ENCODE measurements at regions not wholly inside any gene's neighbourhood (a gene's known extent, or its start where the extent isn't known, plus 50 kb on each side); places are given as distances from the start of the nearest gene placed in this dataset.

DNA sequence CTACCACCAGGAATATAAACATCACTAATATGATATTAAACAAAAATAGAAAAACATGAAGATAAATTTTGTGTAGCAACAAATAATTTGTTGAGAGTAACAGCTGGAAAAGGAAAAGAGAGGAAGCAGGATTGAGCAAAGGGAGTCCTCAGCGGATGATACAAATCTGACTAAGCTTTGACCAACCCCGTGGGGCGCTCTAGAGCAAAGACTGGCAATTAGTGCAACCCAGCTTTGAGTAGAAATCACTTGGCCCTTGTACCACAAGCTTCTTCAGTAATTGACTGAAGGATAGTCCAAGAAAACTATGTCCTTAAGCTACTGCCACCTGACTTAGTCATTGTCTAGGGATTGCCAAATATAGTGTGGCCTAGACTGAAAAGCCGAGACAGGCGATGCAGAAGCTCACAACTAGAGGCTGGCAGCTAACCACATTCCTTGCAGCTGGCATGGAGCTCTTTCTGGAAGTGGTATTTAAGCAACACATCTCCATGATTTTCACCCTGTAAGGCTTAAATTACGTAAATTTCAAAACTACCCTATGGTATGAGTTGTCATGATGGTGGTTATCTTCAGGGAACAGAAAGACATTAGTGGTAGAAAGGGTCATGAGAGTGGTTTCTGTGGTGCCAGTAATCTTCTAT, 396.0 kb downstream of the PDGFC start:
- Mint-ChIP-seq H3K4me1 (no peaks in the 10 kb centered on the region), H3K9me3 (peaks cover 0 to 14% (median 5%) of the 10 kb centered on the region in 7 donors), H3K27ac (no peak overlapping the region), H3K36me3 (no peaks in the 10 kb centered on the region), H3K27me3 (no peaks in the 10 kb centered on the region), H3K4me3 (peak overlapping the region in 1 of 4 donors; percentile 32)
- ATAC-seq (ENCODE audit: low read depth in 2 of 2) (no peak), DNase-seq (no peak)
- Histone ChIP-seq H3K4me1 (ENCODE audit: control insufficient read depth, insufficient read depth, low read length, poor library complexity, severe bottlenecking) (no peaks in the 10 kb centered on the region), H3K4me3 (ENCODE audit: low read depth, low read length) (no peak overlapping the region), H3K27me3 (ENCODE audit: control insufficient read depth, insufficient read depth, low read length) (no peaks in the 10 kb centered on the region), H3K27ac (ENCODE audit: insufficient read depth, low read length, poor library complexity, severe bottlenecking) (no peak overlapping the region), H3K9me3 (ENCODE audit: control insufficient read depth in 2 of 2, low read length in 2 of 2) (no peaks in the 10 kb centered on the region), H3K36me3 (ENCODE audit: control insufficient read depth, insufficient read depth, low read length) (no peaks in the 10 kb centered on the region)

DNA sequence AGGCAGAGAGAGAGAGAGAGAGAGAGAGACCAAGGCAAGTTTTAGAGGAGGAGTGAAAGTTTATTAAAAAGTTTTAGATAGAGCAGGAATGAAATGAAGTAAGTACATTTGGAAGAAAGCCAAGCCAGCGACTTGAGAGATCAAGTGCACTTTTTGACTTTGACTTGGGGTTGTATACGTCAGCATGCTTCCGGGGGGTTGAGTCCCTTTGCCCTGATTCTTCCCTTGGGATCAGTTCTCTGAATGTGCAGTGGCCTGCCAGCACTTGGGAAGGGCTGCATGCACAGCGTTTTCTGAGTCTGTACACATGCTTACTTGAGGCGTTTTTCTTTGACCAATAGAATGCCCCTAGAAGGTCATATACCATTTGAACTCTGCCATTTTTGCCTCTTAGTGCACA, 400.5 kb downstream of the PDGFC start:
- H3K27ac ChIP-seq (ENCODE audit: insufficient read depth, low read length, poor library complexity, severe bottlenecking): no peak overlapping the region
- ATAC-seq (ENCODE audit: low read depth in 2 of 2) (no peak), DNase-seq (no peak)
- H3K9me3 ChIP-seq (ENCODE audit: control insufficient read depth in 2 of 2, low read length in 2 of 2): no peaks in the 10 kb centered on the region
- Mint-ChIP-seq H3K27ac (no peak overlapping the region), H3K9me3 (peaks cover 0 to 18% (median 8%) of the 10 kb centered on the region in 7 donors), H3K27me3 (no peaks in the 10 kb centered on the region), H3K4me1 (no peaks in the 10 kb centered on the region), H3K36me3 (no peaks in the 10 kb centered on the region), H3K4me3 (no peak overlapping the region)
- no peaks in the 10 kb centered on the region for H3K27me3 ChIP-seq (ENCODE audit: control insufficient read depth, insufficient read depth, low read length)
- H3K4me1 ChIP-seq (ENCODE audit: control insufficient read depth, insufficient read depth, low read length, poor library complexity, severe bottlenecking): no peaks in the 10 kb centered on the region
- no peak overlapping the region for H3K4me3 ChIP-seq (ENCODE audit: low read depth, low read length)
- H3K36me3 ChIP-seq (ENCODE audit: control insufficient read depth, insufficient read depth, low read length): no peaks in the 10 kb centered on the region

DNA sequence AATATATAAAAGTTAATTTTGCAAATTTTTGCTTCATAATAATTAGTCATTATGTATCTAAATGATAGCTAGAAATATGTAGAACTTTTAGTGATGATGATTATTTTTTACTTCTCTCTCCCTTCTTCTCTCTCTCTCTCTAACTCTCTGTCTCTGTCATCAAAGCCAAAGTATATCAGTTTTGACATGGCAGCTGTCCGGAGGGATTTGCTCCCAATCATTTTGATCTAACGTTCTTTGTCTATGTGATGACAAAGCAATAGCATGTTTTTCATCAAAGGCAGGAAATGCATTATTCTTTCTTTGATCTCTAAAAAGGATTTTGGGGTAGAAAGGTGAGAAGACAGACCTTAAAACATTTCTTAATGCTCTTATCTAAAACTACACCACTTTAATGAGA, 402.1 kb downstream of the PDGFC start:
- no peak overlapping the region for H3K4me3 Mint-ChIP-seq
- no peaks in the 10 kb centered on the region for H3K36me3 Mint-ChIP-seq
- H3K4me1 ChIP-seq (ENCODE audit: control insufficient read depth, insufficient read depth, low read length, poor library complexity, severe bottlenecking): no peaks in the 10 kb centered on the region
- peaks cover 0 to 18% (median 8%) of the 10 kb centered on the region in 7 donors for H3K9me3 Mint-ChIP-seq
- H3K27ac ChIP-seq (ENCODE audit: insufficient read depth, low read length, poor library complexity, severe bottlenecking): no peak overlapping the region
- H3K27me3 ChIP-seq (ENCODE audit: control insufficient read depth, insufficient read depth, low read length): no peaks in the 10 kb centered on the region
- no peaks in the 10 kb centered on the region for H3K4me1 Mint-ChIP-seq
- H3K27ac Mint-ChIP-seq: no peak overlapping the region
- DNase-seq: no peak
- no peak for ATAC-seq (ENCODE audit: low read depth in 2 of 2)
- no peaks in the 10 kb centered on the region for H3K36me3 ChIP-seq (ENCODE audit: control insufficient read depth, insufficient read depth, low read length)
- H3K4me3 ChIP-seq (ENCODE audit: low read depth, low read length): no peak overlapping the region
- no peaks in the 10 kb centered on the region for H3K27me3 Mint-ChIP-seq
- H3K9me3 ChIP-seq (ENCODE audit: control insufficient read depth in 2 of 2, low read length in 2 of 2): no peaks in the 10 kb centered on the region

DNA sequence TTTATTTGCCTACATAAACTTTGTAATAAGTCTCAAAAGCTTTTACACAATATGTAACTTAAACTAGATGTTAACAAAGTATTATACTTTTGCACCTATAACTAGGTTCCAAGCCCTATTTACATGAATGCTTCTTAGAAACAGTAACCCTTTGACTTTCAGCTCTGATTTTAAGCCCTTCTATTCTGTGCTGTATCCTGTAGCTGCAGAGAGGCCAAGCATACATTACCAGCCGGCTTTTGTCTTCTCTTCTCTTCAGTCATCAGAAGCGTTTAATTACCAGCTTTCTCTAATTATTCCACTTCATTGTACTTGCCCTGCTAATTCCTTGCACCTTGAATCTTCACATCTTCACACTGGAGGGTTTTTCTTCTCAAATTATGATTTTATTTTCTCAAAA, 403.1 kb downstream of the PDGFC start:
- ATAC-seq (ENCODE audit: low read depth in 2 of 2): no peak

DNA sequence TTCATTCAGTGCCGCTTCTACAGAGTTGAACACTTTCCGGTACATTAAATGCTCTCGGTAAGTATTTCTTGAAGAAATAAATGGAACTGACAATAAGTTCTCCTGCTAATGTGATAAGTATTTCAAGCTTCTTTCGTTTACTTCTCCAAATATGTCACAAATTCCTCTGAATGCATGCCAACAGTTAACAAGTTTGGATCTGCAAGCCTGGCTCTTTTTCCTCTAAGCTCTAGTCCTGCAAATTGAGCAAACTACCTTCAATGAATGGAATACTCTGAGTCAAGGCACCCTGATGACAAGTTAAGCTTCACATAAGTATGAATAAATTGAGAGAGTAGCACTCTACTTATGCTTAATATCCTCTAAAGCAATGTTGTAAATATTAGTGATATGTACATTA, 403.6 kb downstream of the PDGFC start:
- Histone ChIP-seq H3K4me1 (ENCODE audit: control insufficient read depth, insufficient read depth, low read length, poor library complexity, severe bottlenecking) (no peaks in the 10 kb centered on the region), H3K27me3 (ENCODE audit: control insufficient read depth, insufficient read depth, low read length) (no peaks in the 10 kb centered on the region), H3K4me3 (ENCODE audit: low read depth, low read length) (no peak overlapping the region), H3K36me3 (ENCODE audit: control insufficient read depth, insufficient read depth, low read length) (no peaks in the 10 kb centered on the region), H3K9me3 (ENCODE audit: control insufficient read depth in 2 of 2, low read length in 2 of 2) (no peaks in the 10 kb centered on the region), H3K27ac (ENCODE audit: insufficient read depth, low read length, poor library complexity, severe bottlenecking) (no peak overlapping the region)
- Mint-ChIP-seq H3K9me3 (peaks cover 0 to 15% (median 8%) of the 10 kb centered on the region in 7 donors), H3K36me3 (no peaks in the 10 kb centered on the region), H3K4me3 (no peak overlapping the region), H3K27me3 (no peaks in the 10 kb centered on the region), H3K27ac (no peak overlapping the region), H3K4me1 (no peaks in the 10 kb centered on the region)
- ATAC-seq (ENCODE audit: low read depth in 2 of 2) (no peak), DNase-seq (no peak)

More for the DNA sequence above, 403.1 kb downstream of the PDGFC start:
- Mint-ChIP-seq H3K27ac (no peak overlapping the region), H3K27me3 (no peaks in the 10 kb centered on the region), H3K36me3 (no peaks in the 10 kb centered on the region), H3K4me3 (no peak overlapping the region), H3K4me1 (no peaks in the 10 kb centered on the region), H3K9me3 (peaks cover 0 to 15% (median 8%) of the 10 kb centered on the region in 7 donors)
- Histone ChIP-seq H3K27me3 (ENCODE audit: control insufficient read depth, insufficient read depth, low read length) (no peaks in the 10 kb centered on the region), H3K4me1 (ENCODE audit: control insufficient read depth, insufficient read depth, low read length, poor library complexity, severe bottlenecking) (no peaks in the 10 kb centered on the region), H3K4me3 (ENCODE audit: low read depth, low read length) (no peak overlapping the region), H3K36me3 (ENCODE audit: control insufficient read depth, insufficient read depth, low read length) (no peaks in the 10 kb centered on the region), H3K9me3 (ENCODE audit: control insufficient read depth in 2 of 2, low read length in 2 of 2) (no peaks in the 10 kb centered on the region), H3K27ac (ENCODE audit: insufficient read depth, low read length, poor library complexity, severe bottlenecking) (no peak overlapping the region)
- no peak for DNase-seq

DNA sequence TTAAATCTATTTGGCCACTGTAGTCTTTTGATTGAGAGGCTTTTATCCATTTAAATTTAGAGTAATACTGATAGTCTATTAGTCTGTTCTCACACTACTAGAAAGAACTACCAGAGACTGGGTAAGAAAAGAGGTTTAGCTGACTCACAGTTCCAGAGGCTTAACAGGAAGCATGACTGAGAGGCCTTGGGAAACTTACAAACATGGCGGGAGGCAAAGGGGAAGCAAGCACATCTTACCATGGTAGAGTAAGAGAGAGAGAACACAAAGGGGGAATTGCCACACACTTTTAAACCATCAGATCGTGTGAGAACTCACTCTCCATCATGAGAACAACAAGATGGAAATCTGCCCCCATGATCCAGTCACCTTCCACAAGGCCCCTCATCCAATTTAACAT, 410.9 kb downstream of the PDGFC start:
- no peaks in the 10 kb centered on the region for H3K4me1 ChIP-seq (ENCODE audit: control insufficient read depth, insufficient read depth, low read length, poor library complexity, severe bottlenecking)
- peaks cover 0 to 2% of the 10 kb centered on the region in 2 experiments for H3K9me3 ChIP-seq (ENCODE audit: control insufficient read depth in 2 of 2, low read length in 2 of 2)
- Mint-ChIP-seq H3K27ac (no peak overlapping the region), H3K36me3 (no peaks in the 10 kb centered on the region), H3K4me1 (no peaks in the 10 kb centered on the region), H3K4me3 (no peak overlapping the region), H3K9me3 (peaks cover 0 to 18% (median 6%) of the 10 kb centered on the region in 7 donors), H3K27me3 (no peaks in the 10 kb centered on the region)
- no peak overlapping the region for H3K27ac ChIP-seq (ENCODE audit: insufficient read depth, low read length, poor library complexity, severe bottlenecking)
- H3K4me3 ChIP-seq (ENCODE audit: low read depth, low read length): no peak overlapping the region
- no peaks in the 10 kb centered on the region for H3K36me3 ChIP-seq (ENCODE audit: control insufficient read depth, insufficient read depth, low read length)
- no peak for DNase-seq
- no peaks in the 10 kb centered on the region for H3K27me3 ChIP-seq (ENCODE audit: control insufficient read depth, insufficient read depth, low read length)
- ATAC-seq (ENCODE audit: low read depth in 2 of 2): no peak

DNA sequence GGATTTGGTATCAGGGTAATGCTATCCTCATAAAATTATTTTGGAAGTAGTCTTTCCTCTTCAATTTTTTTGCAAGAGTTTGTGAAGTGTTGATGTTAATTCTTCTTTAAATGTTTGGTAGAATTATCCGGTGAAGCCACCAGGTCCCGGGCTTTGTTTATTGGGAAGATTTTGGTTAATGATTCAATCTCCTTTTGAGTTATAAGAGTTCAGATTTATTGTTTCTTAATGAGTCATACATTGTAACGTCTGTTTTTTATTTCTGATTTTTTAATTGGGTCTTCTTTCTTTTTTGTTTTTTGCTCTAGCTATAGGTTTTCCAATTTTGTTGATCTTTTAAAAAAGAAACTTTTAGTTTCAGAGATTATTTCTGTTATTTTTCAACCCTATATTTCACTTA, 412.3 kb downstream of the PDGFC start:
- Mint-ChIP-seq H3K4me3 (peak overlapping the region in 1 of 4 donors; percentile 38), H3K4me1 (no peaks in the 10 kb centered on the region), H3K9me3 (peaks cover 0 to 25% (median 6%) of the 10 kb centered on the region in 7 donors), H3K27me3 (no peaks in the 10 kb centered on the region), H3K27ac (no peak overlapping the region), H3K36me3 (no peaks in the 10 kb centered on the region)
- no peaks in the 10 kb centered on the region for H3K4me1 ChIP-seq (ENCODE audit: control insufficient read depth, insufficient read depth, low read length, poor library complexity, severe bottlenecking)
- DNase-seq (no peak), ATAC-seq (ENCODE audit: low read depth in 2 of 2) (no peak)
- H3K4me3 ChIP-seq (ENCODE audit: low read depth, low read length): no peak overlapping the region
- H3K36me3 ChIP-seq (ENCODE audit: control insufficient read depth, insufficient read depth, low read length): no peaks in the 10 kb centered on the region
- H3K27me3 ChIP-seq (ENCODE audit: control insufficient read depth, insufficient read depth, low read length): no peaks in the 10 kb centered on the region
- H3K27ac ChIP-seq (ENCODE audit: insufficient read depth, low read length, poor library complexity, severe bottlenecking): no peak overlapping the region
- peaks cover 0 to 2% of the 10 kb centered on the region in 2 experiments for H3K9me3 ChIP-seq (ENCODE audit: control insufficient read depth in 2 of 2, low read length in 2 of 2)

DNA sequence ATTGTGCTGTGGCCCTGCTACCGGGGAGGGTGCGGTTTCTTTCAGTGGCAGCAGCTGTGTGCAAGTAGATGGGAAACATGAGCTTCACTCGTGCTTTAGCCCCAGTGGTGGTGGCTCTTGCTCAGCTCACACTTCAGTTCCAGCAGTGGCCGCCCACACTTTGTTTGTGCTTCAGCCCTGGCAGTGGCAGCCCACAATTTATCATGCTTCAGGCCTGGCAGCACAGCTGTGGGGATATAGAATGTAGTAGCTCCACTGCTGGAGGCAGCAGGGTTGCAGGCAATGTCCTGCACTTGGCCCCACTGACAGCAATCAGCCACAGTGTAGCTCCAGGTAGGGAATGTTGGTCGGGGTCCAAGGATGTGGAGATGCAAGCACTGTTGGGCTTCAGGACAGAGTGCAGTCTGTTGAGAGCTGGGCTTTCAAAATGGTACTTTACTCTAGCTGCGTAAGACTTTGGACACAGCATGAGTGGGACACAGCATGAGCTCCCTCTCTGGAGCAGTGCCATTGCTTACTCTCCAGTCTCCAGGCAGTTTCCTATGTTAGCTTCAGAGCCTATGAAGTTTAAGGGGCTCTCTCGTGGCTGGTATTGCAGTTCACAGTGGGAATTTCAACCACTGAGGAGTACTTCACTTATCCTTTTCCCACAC, 413.1 kb downstream of the PDGFC start:
- Mint-ChIP-seq H3K4me1 (no peaks in the 10 kb centered on the region), H3K27me3 (no peaks in the 10 kb centered on the region), H3K36me3 (no peaks in the 10 kb centered on the region), H3K27ac (no peak overlapping the region), H3K9me3 (peaks cover 0 to 32% (median 9%) of the 10 kb centered on the region in 7 donors), H3K4me3 (no peak overlapping the region)
- no peak for DNase-seq
- Histone ChIP-seq H3K4me3 (ENCODE audit: low read depth, low read length) (no peak overlapping the region), H3K4me1 (ENCODE audit: control insufficient read depth, insufficient read depth, low read length, poor library complexity, severe bottlenecking) (no peaks in the 10 kb centered on the region), H3K36me3 (ENCODE audit: control insufficient read depth, insufficient read depth, low read length) (no peaks in the 10 kb centered on the region), H3K27ac (ENCODE audit: insufficient read depth, low read length, poor library complexity, severe bottlenecking) (no peak overlapping the region), H3K9me3 (ENCODE audit: control insufficient read depth in 2 of 2, low read length in 2 of 2) (peaks cover 0 to 2% of the 10 kb centered on the region in 2 experiments), H3K27me3 (ENCODE audit: control insufficient read depth, insufficient read depth, low read length) (no peaks in the 10 kb centered on the region)
- no peak for ATAC-seq (ENCODE audit: low read depth in 2 of 2)

Data from CD4-positive, CD25-positive, alpha-beta regulatory T cell (primary cell).